Amygdala (tissue), 56 donors: ENCODE measurements at regions not wholly inside any gene's neighbourhood (a gene's known extent, or its start where the extent isn't known, plus 50 kb on each side); places are given as distances from the start of the nearest gene placed in this dataset.
A peak's percentile ranks its signal among the peaks of the same experiment; 100 is the strongest.
"Not testable (repeated sequence)": the region's sequence is repeated elsewhere in the genome, so short reads cannot be mapped to it uniquely, and the experiment has no call there.

Experiments
- DNase-seq, 56 donors: peaks; one replicate each; lab custom pipeline; 2025; lab: John Stamatoyannopoulos, UW

GRCh38 chr12:126027825-126028224 is 962.6 kb downstream of the AACS start:
- DNase-seq: no peak

GRCh38 chr12:126030573-126030972 is 965.3 kb downstream of the AACS start:
- DNase-seq: no peak

- DNase-seq: no peak
Observed at GRCh38 chr12:126033751-126034150, 968.5 kb downstream of the AACS start.

- no peak for DNase-seq
Observed at GRCh38 chr12:126036348-126036747, 971.1 kb downstream of the AACS start.

GRCh38 chr12:126038434-126038833 is 973.2 kb downstream of the AACS start:
- DNase-seq: no peak

- no peak for DNase-seq
Observed at GRCh38 chr12:126040307-126040706, 975.1 kb downstream of the AACS start.

GRCh38 chr12:126042286-126042685 is 977.1 kb downstream of the AACS start:
- no peak for DNase-seq

GRCh38 chr12:126049501-126049900 is 984.3 kb downstream of the AACS start:
- not testable (repeated sequence) for DNase-seq

GRCh38 chr12:126051611-126052107 is 986.4 kb downstream of the AACS start:
- DNase-seq: no peak

- no peak for DNase-seq
Observed at GRCh38 chr12:126055521-126055920, 990.3 kb downstream of the AACS start.

- DNase-seq: no peak
Observed at GRCh38 chr12:126061777-126062176, 996.5 kb downstream of the AACS start.

- DNase-seq: no peak
Observed at GRCh38 chr12:126064028-126064427, 998.8 kb downstream of the AACS start.

- no peak for DNase-seq
Observed at GRCh38 chr12:126067626-126068329, 1002.5 kb downstream of the AACS start.

GRCh38 chr12:126069549-126070165 is 1004.4 kb downstream of the AACS start:
- peak in 1 of 56 donors; percentile 2 for DNase-seq

GRCh38 chr12:126076515-126076914 is 1011.3 kb downstream of the AACS start:
- DNase-seq: no peak

- no peak for DNase-seq
Observed at GRCh38 chr12:126083926-126084325, 1018.7 kb downstream of the AACS start.

GRCh38 chr12:126084480-126084879 is 1019.2 kb downstream of the AACS start:
- no peak for DNase-seq

- no peak for DNase-seq
Observed at GRCh38 chr12:126086242-126086641, 1021.0 kb downstream of the AACS start.

GRCh38 chr12:126087692-126088091 is 1022.5 kb downstream of the AACS start:
- no peak for DNase-seq

- peak in 5 of 56 donors; percentile 0 to 16 (median 2) for DNase-seq
Observed at GRCh38 chr12:126093908-126094307, 1028.7 kb downstream of the AACS start.

GRCh38 chr12:126095748-126096510 is 1030.7 kb downstream of the AACS start:
- DNase-seq: peak in 1 of 56 donors; percentile 4
